ENCODE measurements at regions not wholly inside any gene's neighbourhood (a gene's known extent, or its start where the extent isn't known, plus 50 kb on each side); places are given as distances from the start of the nearest gene placed in this dataset.

- TF ChIP-seq NFAT5 (CRISPR knock-in tag; IDR thresholded peaks at IDR 0.05) (no peak), ZFP1 (CRISPR knock-in tag; IDR thresholded peaks at IDR 0.05) (no peak), ZSCAN5A (CRISPR knock-in tag; IDR thresholded peaks at IDR 0.05; ENCODE audit: borderline replicate concordance) (no peak), AHDC1 (CRISPR knock-in tag; IDR thresholded peaks at IDR 0.05; ENCODE audit: borderline replicate concordance) (no peak)
Observed at GRCh38 chr10:129350690-129351089, 116.4 kb upstream of the MGMT start (continued).

All from HepG2 (cell line).